ENCODE measurements at regions not wholly inside any gene's neighbourhood (a gene's known extent, or its start where the extent isn't known, plus 50 kb on each side); places are given as distances from the start of the nearest gene placed in this dataset.

- Histone ChIP-seq H3K4me1 (no peaks in the 10 kb centered on the region), H3K27me3 (peaks cover 0 to 58% (median 22%) of the 10 kb centered on the region in 7 donors), H3K36me3 (no peaks in the 10 kb centered on the region), H3K9me3 (peaks cover 0 to 33% (median 0%) of the 10 kb centered on the region in 11 donors), H3K4me3 (no peak overlapping the region), H3K27ac (no peak overlapping the region)
- no peak for ATAC-seq
- no peak for DNase-seq
- intact Hi-C loops (cut with DNase I): no loop called here
- TF ChIP-seq CTCF (IDR thresholded peaks at IDR 0.05): no peak
- 74 to 77% methylated on average over 4 of the region's 4 CpGs for WGBS, 2 donors
Observed at GRCh38 chr12:113551563-113551962, 79.9 kb upstream of the LHX5 start.

- DNase-seq (no peak), ATAC-seq (no peak)
- TF ChIP-seq CTCF (IDR thresholded peaks at IDR 0.05): no peak
- Histone ChIP-seq H3K4me3 (no peak overlapping the region), H3K9me3 (peaks cover 0 to 31% (median 0%) of the 10 kb centered on the region in 11 donors), H3K27ac (no peak overlapping the region), H3K27me3 (peaks cover 0 to 40% (median 22%) of the 10 kb centered on the region in 7 donors), H3K36me3 (no peaks in the 10 kb centered on the region), H3K4me1 (no peaks in the 10 kb centered on the region)
- intact Hi-C loops (cut with DNase I): no loop called here
- WGBS, 2 donors: 86 to 94% methylated on average over 2 of the region's 2 CpGs
Observed at GRCh38 chr12:113548467-113548866, 76.8 kb upstream of the LHX5 start.

- Histone ChIP-seq H3K4me3 (no peak overlapping the region), H3K27me3 (peaks cover 0 to 31% (median 17%) of the 10 kb centered on the region in 7 donors), H3K27ac (no peak overlapping the region), H3K4me1 (no peaks in the 10 kb centered on the region), H3K9me3 (peaks cover 0 to 31% (median 0%) of the 10 kb centered on the region in 11 donors), H3K36me3 (no peaks in the 10 kb centered on the region)
- ATAC-seq (no peak), DNase-seq (no peak)
- no peak for TF ChIP-seq CTCF (IDR thresholded peaks at IDR 0.05)
- 33 to 35% methylated on average over 17 to 18 of the region's 18 CpGs for WGBS, 2 donors
- intact Hi-C loops (cut with DNase I): no loop called here
Observed at GRCh38 chr12:113546916-113547863, 75.5 kb upstream of the LHX5 start.

GRCh38 chr12:113537751-113538087 is 66.0 kb upstream of the LHX5 start:
- no peak overlapping the region for H3K27ac ChIP-seq
- ATAC-seq (no peak), DNase-seq (no peak)
- no peak for TF ChIP-seq CTCF (IDR thresholded peaks at IDR 0.05)
- WGBS, 2 donors: 43 to 49% methylated on average over 6 of the region's 6 CpGs
- no peaks in the 10 kb centered on the region for H3K4me1 ChIP-seq
- intact Hi-C loops (cut with DNase I): no loop called here
- H3K36me3 ChIP-seq: no peaks in the 10 kb centered on the region
- peaks cover 0 to 74% (median 40%) of the 10 kb centered on the region in 7 donors for H3K27me3 ChIP-seq
- no peak overlapping the region for H3K4me3 ChIP-seq
- peaks cover 0 to 14% (median 0%) of the 10 kb centered on the region in 11 donors for H3K9me3 ChIP-seq
